KMS-11 (cell line): ENCODE measurements at regions not wholly inside any gene's neighbourhood (a gene's known extent, or its start where the extent isn't known, plus 50 kb on each side); places are given as distances from the start of the nearest gene placed in this dataset.

Experiments
- H2AFZ ChIP-seq: fragments of 200-600 bp; sonication (generic); 2 replicates; pipeline ENCODE4 v1.6.1; 2016; ENCODE audit warnings: antibody characterized with exemption, mixed run types, low read depth
- H3K27ac ChIP-seq: fragments of 200-600 bp; sonication (generic); 2 replicates; pipeline ENCODE4 v1.6.1; 2016; ENCODE audit warnings: mild to moderate bottlenecking, mixed run types
- H3K27me3 ChIP-seq: fragments of 200-600 bp; sonication (generic); 2 replicates; pipeline ENCODE4 v1.6.1; 2017; ENCODE audit warnings: mild to moderate bottlenecking, low read depth, mixed run types, moderate library complexity; ENCODE audit not compliant: insufficient read depth
- H3K36me3 ChIP-seq: fragments of 200-600 bp; sonication (generic); 2 replicates; pipeline ENCODE4 v1.6.1; 2017; ENCODE audit warnings: mild to moderate bottlenecking, mixed run types; ENCODE audit not compliant: insufficient read depth
- H3K4me1 ChIP-seq: fragments of 200-600 bp; sonication (generic); 2 replicates; pipeline ENCODE4 v1.6.1; 2016; ENCODE audit warnings: mild to moderate bottlenecking, low read depth, mixed run types; ENCODE audit not compliant: poor library complexity, severe bottlenecking
- H3K4me2 ChIP-seq: fragments of 200-600 bp; sonication (generic); 2 replicates; pipeline ENCODE4 v1.7.0; 2016; ENCODE audit warnings: mild to moderate bottlenecking, mixed run types
- H3K4me3 ChIP-seq: fragments of 200-600 bp; sonication (generic); IDR thresholded peaks from 2 replicates; pipeline ENCODE4 v1.6.1; 2017; ENCODE audit warnings: low read depth, low read length, mixed read lengths; ENCODE audit not compliant: insufficient read depth
- H3K79me2 ChIP-seq: fragments of 200-600 bp; sonication (generic); 2 replicates; pipeline ENCODE4 v1.6.1; 2016; ENCODE audit warnings: low read depth, mixed run types; ENCODE audit not compliant: insufficient read depth
- H3K9ac ChIP-seq: fragments of 200-600 bp; sonication (generic); 2 replicates; pipeline ENCODE4 v1.6.1; 2016; ENCODE audit warnings: mild to moderate bottlenecking, mixed run types
- H4K20me1 ChIP-seq: fragments of 200-600 bp; sonication (generic); 2 replicates; pipeline ENCODE4 v1.6.1; 2016; ENCODE audit warnings: mild to moderate bottlenecking, mixed run types; ENCODE audit not compliant: insufficient read depth
- TF ChIP-seq, protein P1 (sequence below): fragments of 200-600 bp; sonication (generic); conservative IDR thresholded peaks from 2 replicates; pipeline ENCODE4 v1.6.1; 2017; ENCODE audit warnings: low read depth, mild to moderate bottlenecking, antibody characterized with exemption, low read length, moderate library complexity, mixed read lengths

DNA sequence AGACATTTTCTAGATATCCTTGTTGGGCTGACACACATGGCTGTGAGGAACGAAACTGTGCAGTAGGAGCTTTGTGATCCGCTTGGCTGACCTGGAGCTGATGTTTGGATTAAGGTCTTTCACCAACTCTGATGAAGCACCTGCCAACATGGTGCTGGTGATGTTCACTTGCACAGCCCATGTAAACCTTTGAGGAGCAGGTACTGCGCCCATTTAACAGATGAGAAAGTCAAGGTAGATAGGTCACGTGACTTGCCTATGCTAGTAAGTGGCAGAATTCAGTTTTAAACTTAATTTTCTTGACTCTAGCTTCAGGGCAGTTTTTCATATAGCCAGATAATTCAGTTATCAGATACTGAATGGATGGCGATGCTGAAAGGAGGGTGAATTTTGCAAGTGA lies 351.9 kb downstream of the RPS24 start:
- no peaks in the 10 kb centered on the region for H3K27me3 ChIP-seq

DNA sequence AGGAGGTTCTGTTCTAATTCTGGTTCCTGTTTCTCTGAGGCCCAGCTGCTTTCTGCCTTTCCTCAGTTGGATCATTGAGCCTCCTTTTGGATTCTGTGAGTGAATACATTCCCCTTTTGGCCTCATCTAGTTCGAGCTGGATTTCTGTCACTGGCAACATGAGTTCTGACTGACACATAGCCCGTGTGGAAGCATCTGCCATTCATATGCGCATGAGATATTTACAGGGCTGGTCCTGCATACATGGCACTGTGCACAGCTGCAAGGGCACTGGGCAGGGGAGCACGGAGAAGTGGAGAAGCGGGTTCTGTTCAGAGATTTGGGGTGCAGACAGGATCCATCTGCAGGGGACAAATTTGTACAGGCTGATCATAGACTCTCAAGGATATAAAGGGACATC lies 352.8 kb downstream of the RPS24 start:
- no peak overlapping the region for H3K4me3 ChIP-seq
- no peaks in the 10 kb centered on the region for H3K27me3 ChIP-seq
- no peaks in the 10 kb centered on the region for H3K4me1 ChIP-seq
- no peaks in the 10 kb centered on the region for H4K20me1 ChIP-seq
- no peaks in the 10 kb centered on the region for H3K79me2 ChIP-seq
- H2AFZ ChIP-seq: no peak overlapping the region
- TF ChIP-seq, protein P1, sequence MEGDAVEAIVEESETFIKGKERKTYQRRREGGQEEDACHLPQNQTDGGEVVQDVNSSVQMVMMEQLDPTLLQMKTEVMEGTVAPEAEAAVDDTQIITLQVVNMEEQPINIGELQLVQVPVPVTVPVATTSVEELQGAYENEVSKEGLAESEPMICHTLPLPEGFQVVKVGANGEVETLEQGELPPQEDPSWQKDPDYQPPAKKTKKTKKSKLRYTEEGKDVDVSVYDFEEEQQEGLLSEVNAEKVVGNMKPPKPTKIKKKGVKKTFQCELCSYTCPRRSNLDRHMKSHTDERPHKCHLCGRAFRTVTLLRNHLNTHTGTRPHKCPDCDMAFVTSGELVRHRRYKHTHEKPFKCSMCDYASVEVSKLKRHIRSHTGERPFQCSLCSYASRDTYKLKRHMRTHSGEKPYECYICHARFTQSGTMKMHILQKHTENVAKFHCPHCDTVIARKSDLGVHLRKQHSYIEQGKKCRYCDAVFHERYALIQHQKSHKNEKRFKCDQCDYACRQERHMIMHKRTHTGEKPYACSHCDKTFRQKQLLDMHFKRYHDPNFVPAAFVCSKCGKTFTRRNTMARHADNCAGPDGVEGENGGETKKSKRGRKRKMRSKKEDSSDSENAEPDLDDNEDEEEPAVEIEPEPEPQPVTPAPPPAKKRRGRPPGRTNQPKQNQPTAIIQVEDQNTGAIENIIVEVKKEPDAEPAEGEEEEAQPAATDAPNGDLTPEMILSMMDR: no peak
- H3K36me3 ChIP-seq: no peaks in the 10 kb centered on the region
- no peak overlapping the region for H3K27ac ChIP-seq
- H3K4me2 ChIP-seq: no peak overlapping the region
- no peak overlapping the region for H3K9ac ChIP-seq

More for the DNA sequence above, 351.9 kb downstream of the RPS24 start:
- no peak overlapping the region for H3K9ac ChIP-seq
- no peaks in the 10 kb centered on the region for H3K79me2 ChIP-seq
- H3K4me1 ChIP-seq: no peaks in the 10 kb centered on the region
- no peaks in the 10 kb centered on the region for H3K36me3 ChIP-seq
- no peak overlapping the region for H3K4me3 ChIP-seq
- H3K27ac ChIP-seq: no peak overlapping the region
- H3K4me2 ChIP-seq: no peak overlapping the region
- H4K20me1 ChIP-seq: no peaks in the 10 kb centered on the region
- TF ChIP-seq, protein P1: no peak
- no peak overlapping the region for H2AFZ ChIP-seq

DNA sequence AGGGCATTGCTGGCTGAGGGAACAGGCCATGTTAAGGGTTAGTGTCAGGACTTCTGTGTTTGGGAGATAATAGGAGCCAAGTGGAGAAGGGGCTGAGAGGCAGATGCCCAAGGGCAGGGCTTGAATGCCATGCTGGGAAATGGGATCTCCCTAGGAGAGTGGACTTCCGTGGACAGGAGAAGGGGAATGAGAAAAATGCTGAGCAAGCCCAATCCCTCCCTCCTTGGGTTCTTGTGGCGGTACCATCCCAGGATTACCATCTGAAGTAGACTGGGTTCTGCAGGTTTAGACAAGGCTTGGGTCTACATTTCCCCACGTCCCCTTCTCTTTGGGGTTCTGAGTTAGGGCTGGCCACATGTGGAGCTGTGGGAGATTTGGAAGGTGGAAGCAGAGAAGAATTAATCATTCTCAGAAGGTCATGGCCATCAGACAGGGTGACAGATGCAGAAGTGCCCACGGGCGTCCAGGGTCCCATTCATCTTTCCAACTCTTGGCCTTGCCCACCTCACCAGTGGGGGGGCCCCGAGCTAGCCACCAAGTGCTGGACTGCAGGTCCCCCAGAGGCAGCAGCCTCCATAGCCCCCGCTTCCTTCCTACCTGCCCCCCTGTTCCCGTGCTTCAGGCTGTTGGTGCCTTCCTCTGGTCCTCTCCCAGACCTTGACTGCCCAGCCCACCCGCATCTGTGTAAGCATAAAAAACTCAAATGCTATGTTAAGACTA lies 354.8 kb downstream of the RPS24 start:
- H3K4me2 ChIP-seq: no peak overlapping the region
- no peaks in the 10 kb centered on the region for H4K20me1 ChIP-seq
- TF ChIP-seq, protein P1: no peak
- no peaks in the 10 kb centered on the region for H3K79me2 ChIP-seq
- no peak overlapping the region for H3K9ac ChIP-seq
- no peak overlapping the region for H3K4me3 ChIP-seq
- no peaks in the 10 kb centered on the region for H3K4me1 ChIP-seq
- no peak overlapping the region for H2AFZ ChIP-seq
- H3K27me3 ChIP-seq: no peaks in the 10 kb centered on the region
- no peak overlapping the region for H3K27ac ChIP-seq
- no peaks in the 10 kb centered on the region for H3K36me3 ChIP-seq

DNA sequence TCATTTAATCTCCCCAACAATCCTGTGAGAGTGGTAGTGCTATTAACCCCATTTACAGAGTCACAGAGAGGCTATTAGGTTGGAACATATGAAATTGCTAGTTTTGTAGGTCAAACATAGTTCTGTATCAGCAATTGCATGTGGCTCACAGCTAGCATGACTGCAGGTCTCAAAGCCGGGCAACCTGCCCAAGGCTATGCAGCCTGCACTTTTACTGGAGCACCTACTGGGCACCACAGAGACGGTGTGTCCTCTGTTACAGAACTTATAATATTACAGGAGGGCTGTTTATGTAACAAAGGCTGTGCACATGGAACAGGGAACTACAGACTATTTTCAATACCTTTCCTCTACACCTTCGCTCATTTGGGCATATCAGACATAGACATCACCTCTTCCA lies 355.8 kb downstream of the RPS24 start:
- no peaks in the 10 kb centered on the region for H3K36me3 ChIP-seq
- no peak overlapping the region for H3K4me2 ChIP-seq
- TF ChIP-seq, protein P1: no peak
- no peak overlapping the region for H3K4me3 ChIP-seq
- no peaks in the 10 kb centered on the region for H4K20me1 ChIP-seq
- H3K4me1 ChIP-seq: no peaks in the 10 kb centered on the region
- no peaks in the 10 kb centered on the region for H3K79me2 ChIP-seq
- no peak overlapping the region for H3K27ac ChIP-seq
- no peak overlapping the region for H3K9ac ChIP-seq
- no peaks in the 10 kb centered on the region for H3K27me3 ChIP-seq
- no peak overlapping the region for H2AFZ ChIP-seq
